Nephron progenitor cell (in vitro differentiated cells): ENCODE measurements at regions not wholly inside any gene's neighbourhood (a gene's known extent, or its start where the extent isn't known, plus 50 kb on each side); places are given as distances from the start of the nearest gene placed in this dataset.

ENCODE experiments used
- DNase-seq: peaks from one replicate; pipeline ENCODE4 v3.0.0; 2021
- H3K27ac Mint-ChIP-seq: 2 replicates; pipeline ENCODE4 v1.8.0; 2021; ENCODE audit warnings: mild to moderate bottlenecking, moderate library complexity, mixed read lengths
- H3K27me3 Mint-ChIP-seq: 2 replicates; pipeline ENCODE4 v1.8.0; 2021; ENCODE audit warnings: mild to moderate bottlenecking, low read depth, mixed read lengths; ENCODE audit not compliant: poor library complexity
- H3K36me3 Mint-ChIP-seq: 2 replicates; pipeline ENCODE4 v1.8.0; 2021; ENCODE audit warnings: low read depth, mixed read lengths
- H3K4me1 Mint-ChIP-seq: 2 replicates; pipeline ENCODE4 v1.8.0; 2021; ENCODE audit warnings: mixed read lengths
- H3K4me3 Mint-ChIP-seq: 2 replicates; pipeline ENCODE4 v1.8.0; 2021; ENCODE audit warnings: mild to moderate bottlenecking, moderate library complexity, mixed read lengths
- H3K9me3 Mint-ChIP-seq: 2 replicates; pipeline ENCODE4 v1.8.0; 2021; ENCODE audit warnings: mild to moderate bottlenecking, moderate library complexity, mixed read lengths
- CTCF ChIP-seq: fragments of 200-600 bp; sonication (generic); IDR thresholded peaks from 2 replicates; pipeline ENCODE4 v1.5.0; 2021; ENCODE audit warnings: antibody characterized with exemption

GRCh38 chr2:126817172-126817571 is 81.5 kb upstream of the TEX51 start:
- Mint-ChIP-seq H3K27ac (no peak overlapping the region), H3K27me3 (peaks cover 7% of the 10 kb centered on the region), H3K4me1 (peaks cover 5% of the 10 kb centered on the region), H3K36me3 (peaks cover 10% of the 10 kb centered on the region), H3K9me3 (peaks cover 50% of the 10 kb centered on the region), H3K4me3 (no peak overlapping the region)
- TF ChIP-seq CTCF: no peak
- DNase-seq: no peak

- Mint-ChIP-seq H3K27ac (no peak overlapping the region), H3K4me1 (peaks cover 12% of the 10 kb centered on the region), H3K9me3 (peaks cover 16% of the 10 kb centered on the region), H3K27me3 (peaks cover 7% of the 10 kb centered on the region), H3K36me3 (peaks cover 10% of the 10 kb centered on the region), H3K4me3 (no peak overlapping the region)
- TF ChIP-seq CTCF: no peak
- no peak for DNase-seq
These were observed 76.6 kb upstream of the TEX51 start for GRCh38 chr2:126822115-126822514.

GRCh38 chr2:126822921-126823320 is 75.8 kb upstream of the TEX51 start:
- DNase-seq: no peak
- peaks cover 13% of the 10 kb centered on the region for H3K4me1 Mint-ChIP-seq
- peaks cover 7% of the 10 kb centered on the region for H3K27me3 Mint-ChIP-seq
- H3K4me3 Mint-ChIP-seq: no peak overlapping the region
- TF ChIP-seq CTCF: no peak
- peaks cover 8% of the 10 kb centered on the region for H3K9me3 Mint-ChIP-seq
- no peak overlapping the region for H3K27ac Mint-ChIP-seq
- peaks cover 2% of the 10 kb centered on the region for H3K36me3 Mint-ChIP-seq

GRCh38 chr2:126823951-126824350 is 74.7 kb upstream of the TEX51 start:
- H3K4me1 Mint-ChIP-seq: peaks cover 17% of the 10 kb centered on the region
- no peak for DNase-seq
- no peak for TF ChIP-seq CTCF

GRCh38 chr2:126824663-126825062 is 74.0 kb upstream of the TEX51 start:
- no peak for TF ChIP-seq CTCF
- Mint-ChIP-seq H3K27ac (no peak overlapping the region), H3K4me3 (no peak overlapping the region), H3K36me3 (no peaks in the 10 kb centered on the region), H3K4me1 (peaks cover 17% of the 10 kb centered on the region), H3K27me3 (peaks cover 3% of the 10 kb centered on the region), H3K9me3 (peaks cover 2% of the 10 kb centered on the region)
- no peak for DNase-seq

More at GRCh38 chr2:126823951-126824350, 74.7 kb upstream of the TEX51 start:
- no peak overlapping the region for H3K4me3 Mint-ChIP-seq
- H3K36me3 Mint-ChIP-seq: no peaks in the 10 kb centered on the region
- H3K9me3 Mint-ChIP-seq: peaks cover 3% of the 10 kb centered on the region
- no peak overlapping the region for H3K27ac Mint-ChIP-seq
- H3K27me3 Mint-ChIP-seq: peaks cover 7% of the 10 kb centered on the region

GRCh38 chr2:126825316-126825715 is 73.4 kb upstream of the TEX51 start:
- H3K36me3 Mint-ChIP-seq: no peaks in the 10 kb centered on the region

More at GRCh38 chr2:126825316-126825715, 73.4 kb upstream of the TEX51 start:
- no peak for DNase-seq
- Mint-ChIP-seq H3K27me3 (peaks cover 2% of the 10 kb centered on the region), H3K27ac (no peak overlapping the region), H3K4me3 (no peak overlapping the region), H3K4me1 (peaks cover 17% of the 10 kb centered on the region), H3K9me3 (no peaks in the 10 kb centered on the region)
- no peak for TF ChIP-seq CTCF
